ENCODE measurements at regions not wholly inside any gene's neighbourhood (a gene's known extent, or its start where the extent isn't known, plus 50 kb on each side); places are given as distances from the start of the nearest gene placed in this dataset.

GRCh38 chr5:5752844-5753243 is 330.4 kb downstream of the ICE1 start:
- in situ Hi-C loops (cut with HindIII; ENCODE audit: low sequenced_read_pairs), result no loop called here
- no peak for TF ChIP-seq CTCF (IDR thresholded peaks at IDR 0.05; ENCODE audit: low read depth, low read length)
- DNase-seq (ENCODE audit: low read depth, low spot score), result no peak
- H3K4me3 ChIP-seq (ENCODE audit: low read depth, low read length), result no peak overlapping the region

GRCh38 chr5:5751987-5752386 is 329.5 kb downstream of the ICE1 start:
- no peak for DNase-seq (ENCODE audit: low read depth, low spot score)
- in situ Hi-C loops (cut with HindIII; ENCODE audit: low sequenced_read_pairs), result no loop called here
- H3K4me3 ChIP-seq (ENCODE audit: low read depth, low read length), result no peak overlapping the region
- TF ChIP-seq CTCF (IDR thresholded peaks at IDR 0.05; ENCODE audit: low read depth, low read length), result no peak

GRCh38 chr5:5751498-5751897 is 329.0 kb downstream of the ICE1 start:
- TF ChIP-seq CTCF (IDR thresholded peaks at IDR 0.05; ENCODE audit: low read depth, low read length), result no peak
- no peak overlapping the region for H3K4me3 ChIP-seq (ENCODE audit: low read depth, low read length)
- in situ Hi-C loops (cut with HindIII; ENCODE audit: low sequenced_read_pairs), result no loop called here
- no peak for DNase-seq (ENCODE audit: low read depth, low spot score)

- TF ChIP-seq CTCF (IDR thresholded peaks at IDR 0.05; ENCODE audit: low read depth, low read length), result no peak
- no peak for DNase-seq (ENCODE audit: low read depth, low spot score)
Observed at GRCh38 chr5:5741418-5741817, 318.9 kb downstream of the ICE1 start.

GRCh38 chr5:5739490-5739945 is 317.0 kb downstream of the ICE1 start:
- H3K4me3 ChIP-seq (ENCODE audit: low read depth, low read length), result no peak overlapping the region
- in situ Hi-C loops (cut with HindIII; ENCODE audit: low sequenced_read_pairs), result no loop called here
- TF ChIP-seq CTCF (IDR thresholded peaks at IDR 0.05; ENCODE audit: low read depth, low read length), result no peak
- DNase-seq (ENCODE audit: low read depth, low spot score), result no peak

More at GRCh38 chr5:5741418-5741817, 318.9 kb downstream of the ICE1 start:
- H3K4me3 ChIP-seq (ENCODE audit: low read depth, low read length), result no peak overlapping the region
- in situ Hi-C loops (cut with HindIII; ENCODE audit: low sequenced_read_pairs), result no loop called here

GRCh38 chr5:5738797-5739489 is 316.5 kb downstream of the ICE1 start:
- no peak overlapping the region for H3K4me3 ChIP-seq (ENCODE audit: low read depth, low read length)
- in situ Hi-C loops (cut with HindIII; ENCODE audit: low sequenced_read_pairs), result no loop called here
- no peak for TF ChIP-seq CTCF (IDR thresholded peaks at IDR 0.05; ENCODE audit: low read depth, low read length)
- DNase-seq (ENCODE audit: low read depth, low spot score), result no peak

Data from astrocyte of the spinal cord (primary cell).